Peyer's patch (tissue), 4 donors: ENCODE measurements at regions not wholly inside any gene's neighbourhood (a gene's known extent, or its start where the extent isn't known, plus 50 kb on each side); places are given as distances from the start of the nearest gene placed in this dataset.

Experiments used
- CTCF ChIP-seq, 6 experiments: fragments of 450-650 bp in 4 of 6; fragments of 200-600 bp in 2 of 6; sonication (generic) in 1 of 6; IDR thresholded peaks; one replicate each; pipeline ENCODE4 v1.5.1; 2017 to 2019; ENCODE audit warnings: antibody characterized with exemption in 6 of 6, mild to moderate bottlenecking in 3 of 6, moderate library complexity in 1 of 6
- POLR2A ChIP-seq, 2 donors: fragments of 450-650 bp; IDR thresholded peaks; one replicate each; pipeline ENCODE4 v1.5.1; 2017; ENCODE audit warnings: antibody characterized with exemption in 2 of 2, mild to moderate bottlenecking in 2 of 2, moderate library complexity in 2 of 2

DNA sequence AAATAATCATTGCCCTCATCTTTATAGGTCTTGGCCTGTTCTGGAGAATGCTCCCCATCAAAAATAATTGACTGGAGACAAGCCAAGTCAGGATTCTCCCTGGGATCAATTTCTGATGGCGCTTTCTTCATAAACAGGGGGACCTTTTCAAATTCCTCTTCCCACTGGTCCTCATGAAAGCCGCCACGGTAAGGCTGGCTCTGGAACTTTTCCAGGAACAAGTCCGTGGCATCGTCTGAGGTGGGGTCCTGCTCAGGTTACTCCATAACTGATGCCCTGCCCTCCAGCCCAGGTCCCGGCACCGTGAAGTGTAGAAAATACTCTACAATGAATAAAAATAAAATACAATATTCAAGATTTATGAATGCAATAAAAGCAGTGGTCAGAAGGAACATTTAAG lies 79.4 kb upstream of the IGFBP3 start:
- no peak for TF ChIP-seq CTCF (IDR thresholded peaks at IDR 0.05)
- TF ChIP-seq POLR2A (IDR thresholded peaks at IDR 0.05): no peak
